ENCODE measurements at regions not wholly inside any gene's neighbourhood (a gene's known extent, or its start where the extent isn't known, plus 50 kb on each side); places are given as distances from the start of the nearest gene placed in this dataset.

- TF ChIP-seq AFF4 (CRISPR knock-in tag; IDR thresholded peaks at IDR 0.05) (no peak), HDAC2 (IDR thresholded peaks at IDR 0.05) (no peak), TCF3 (CRISPR knock-in tag; IDR thresholded peaks at IDR 0.05) (peak; percentile 68), HMG20B (CRISPR knock-in tag; IDR thresholded peaks at IDR 0.05) (no peak), ERF (CRISPR knock-in tag; IDR thresholded peaks at IDR 0.05) (no peak), CBFA2T2 (conservative IDR thresholded peaks at IDR 0.05) (peak; percentile 37), NBN (IDR thresholded peaks at IDR 0.05; ENCODE audit: low read depth) (no peak), ZNF12 (CRISPR knock-in tag; IDR thresholded peaks at IDR 0.05) (no peak), CEBPG (CRISPR knock-in tag; IDR thresholded peaks at IDR 0.05) (no peak), CEBPG (tag; conservative IDR thresholded peaks at IDR 0.05 in 1 of 2, IDR thresholded peaks at IDR 0.05 in 1 of 2) (no peak), SUPT5H (IDR thresholded peaks at IDR 0.05) (no peak), ZNF239 (CRISPR knock-in tag; IDR thresholded peaks at IDR 0.05) (no peak), ZNF316 (IDR thresholded peaks at IDR 0.05) (no peak), CCAR2 (IDR thresholded peaks at IDR 0.05; ENCODE audit: low read depth, low read length) (no peak), ESRRB (CRISPR knock-in tag; IDR thresholded peaks at IDR 0.05; ENCODE audit: borderline replicate concordance) (no peak), TCFL5 (CRISPR knock-in tag; conservative IDR thresholded peaks at IDR 0.05) (no peak), TEAD4 (IDR thresholded peaks at IDR 0.05; ENCODE audit: low read length) (peak; percentile 70), TEAD4 (CRISPR knock-in tag; IDR thresholded peaks at IDR 0.05; ENCODE audit: borderline replicate concordance) (no peak), SIRT6 (IDR thresholded peaks at IDR 0.05; ENCODE audit: low read depth, low read length) (no peak), TEAD2 (tag; IDR thresholded peaks at IDR 0.05) (no peak), NCOR1 (IDR thresholded peaks at IDR 0.05) (peak; percentile 21; the same call in 1 of the 2 replicates), SAP30 (IDR thresholded peaks at IDR 0.05; ENCODE audit: borderline replicate concordance, insufficient read depth, low read depth, low read length, poor library complexity, severe bottlenecking) (no peak), SMARCB1 (IDR thresholded peaks at IDR 0.05; ENCODE audit: insufficient read length, low read depth) (no peak), TAL1 (IDR thresholded peaks at IDR 0.05) (peak; percentile 54)
- TF ChIP-seq, protein P1, sequence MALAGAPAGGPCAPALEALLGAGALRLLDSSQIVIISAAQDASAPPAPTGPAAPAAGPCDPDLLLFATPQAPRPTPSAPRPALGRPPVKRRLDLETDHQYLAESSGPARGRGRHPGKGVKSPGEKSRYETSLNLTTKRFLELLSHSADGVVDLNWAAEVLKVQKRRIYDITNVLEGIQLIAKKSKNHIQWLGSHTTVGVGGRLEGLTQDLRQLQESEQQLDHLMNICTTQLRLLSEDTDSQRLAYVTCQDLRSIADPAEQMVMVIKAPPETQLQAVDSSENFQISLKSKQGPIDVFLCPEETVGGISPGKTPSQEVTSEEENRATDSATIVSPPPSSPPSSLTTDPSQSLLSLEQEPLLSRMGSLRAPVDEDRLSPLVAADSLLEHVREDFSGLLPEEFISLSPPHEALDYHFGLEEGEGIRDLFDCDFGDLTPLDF (CRISPR knock-in tag; IDR thresholded peaks at IDR 0.05): no peak
- TF ChIP-seq, protein P2, sequence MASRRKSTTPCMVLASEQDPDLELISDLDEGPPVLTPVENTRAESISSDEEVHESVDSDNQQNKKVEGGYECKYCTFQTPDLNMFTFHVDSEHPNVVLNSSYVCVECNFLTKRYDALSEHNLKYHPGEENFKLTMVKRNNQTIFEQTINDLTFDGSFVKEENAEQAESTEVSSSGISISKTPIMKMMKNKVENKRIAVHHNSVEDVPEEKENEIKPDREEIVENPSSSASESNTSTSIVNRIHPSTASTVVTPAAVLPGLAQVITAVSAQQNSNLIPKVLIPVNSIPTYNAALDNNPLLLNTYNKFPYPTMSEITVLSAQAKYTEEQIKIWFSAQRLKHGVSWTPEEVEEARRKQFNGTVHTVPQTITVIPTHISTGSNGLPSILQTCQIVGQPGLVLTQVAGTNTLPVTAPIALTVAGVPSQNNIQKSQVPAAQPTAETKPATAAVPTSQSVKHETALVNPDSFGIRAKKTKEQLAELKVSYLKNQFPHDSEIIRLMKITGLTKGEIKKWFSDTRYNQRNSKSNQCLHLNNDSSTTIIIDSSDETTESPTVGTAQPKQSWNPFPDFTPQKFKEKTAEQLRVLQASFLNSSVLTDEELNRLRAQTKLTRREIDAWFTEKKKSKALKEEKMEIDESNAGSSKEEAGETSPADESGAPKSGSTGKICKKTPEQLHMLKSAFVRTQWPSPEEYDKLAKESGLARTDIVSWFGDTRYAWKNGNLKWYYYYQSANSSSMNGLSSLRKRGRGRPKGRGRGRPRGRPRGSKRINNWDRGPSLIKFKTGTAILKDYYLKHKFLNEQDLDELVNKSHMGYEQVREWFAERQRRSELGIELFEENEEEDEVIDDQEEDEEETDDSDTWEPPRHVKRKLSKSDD (conservative IDR thresholded peaks at IDR 0.05; ENCODE audit: low read length): no peak
Observed at GRCh38 chr9:104982543-104982942, 54.6 kb upstream of the ABCA1 start (continued).

Measured in K562 (cell line).